Endothelial cell of umbilical vein (primary cell): ENCODE measurements at regions not wholly inside any gene's neighbourhood (a gene's known extent, or its start where the extent isn't known, plus 50 kb on each side); places are given as distances from the start of the nearest gene placed in this dataset.

Experiments
- MAX ChIP-seq: IDR thresholded peaks from 2 replicates; pipeline ENCODE4 v1.6.1; 2011; ENCODE audit not compliant: insufficient read depth, insufficient read length
- MYC ChIP-seq: IDR thresholded peaks from one replicate; pipeline ENCODE4 v1.6.1; 2011; ENCODE audit warnings: mild to moderate bottlenecking, low read depth, low read length
- POLR2AphosphoS5 ChIP-seq: IDR thresholded peaks from 2 replicates; pipeline ENCODE4 v1.6.1; 2012; ENCODE audit warnings: low read depth, mild to moderate bottlenecking, control low read depth, low read length, moderate library complexity; ENCODE audit not compliant: insufficient read depth
- TF ChIP-seq, protein P1 (sequence below), 2 donors: IDR thresholded peaks; 1 replicate in 1 of 2; 2 replicates in 1 of 2; pipeline ENCODE4 v1.5.1; 2011; ENCODE audit warnings: low read length in 2 of 2, mild to moderate bottlenecking in 2 of 2, moderate library complexity in 2 of 2, control low read depth in 1 of 2, inconsistent platforms in 1 of 2, low read depth in 1 of 2; ENCODE audit not compliant: insufficient read depth in 1 of 2; ENCODE audit errors: extremely low read depth in 1 of 2

DNA sequence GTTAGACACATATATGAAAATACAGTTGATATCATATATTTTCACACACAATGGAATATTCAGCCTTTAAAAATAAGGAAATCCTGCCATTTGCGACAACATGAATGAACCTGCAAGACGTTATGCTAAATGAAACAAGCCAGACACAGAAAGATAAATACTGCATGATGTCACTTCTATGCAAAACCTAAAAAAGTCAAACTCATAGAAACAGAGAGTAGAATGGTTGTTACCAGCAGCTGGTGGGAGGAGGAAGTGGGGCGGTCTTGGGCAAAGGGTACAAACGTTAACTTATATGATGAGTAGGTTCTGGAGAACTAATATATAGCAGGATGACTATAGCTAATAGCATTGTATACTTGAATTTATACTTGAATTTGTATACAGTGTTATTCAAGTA, 213.2 kb upstream of the NR2F2 start:
- TF ChIP-seq, protein P1, sequence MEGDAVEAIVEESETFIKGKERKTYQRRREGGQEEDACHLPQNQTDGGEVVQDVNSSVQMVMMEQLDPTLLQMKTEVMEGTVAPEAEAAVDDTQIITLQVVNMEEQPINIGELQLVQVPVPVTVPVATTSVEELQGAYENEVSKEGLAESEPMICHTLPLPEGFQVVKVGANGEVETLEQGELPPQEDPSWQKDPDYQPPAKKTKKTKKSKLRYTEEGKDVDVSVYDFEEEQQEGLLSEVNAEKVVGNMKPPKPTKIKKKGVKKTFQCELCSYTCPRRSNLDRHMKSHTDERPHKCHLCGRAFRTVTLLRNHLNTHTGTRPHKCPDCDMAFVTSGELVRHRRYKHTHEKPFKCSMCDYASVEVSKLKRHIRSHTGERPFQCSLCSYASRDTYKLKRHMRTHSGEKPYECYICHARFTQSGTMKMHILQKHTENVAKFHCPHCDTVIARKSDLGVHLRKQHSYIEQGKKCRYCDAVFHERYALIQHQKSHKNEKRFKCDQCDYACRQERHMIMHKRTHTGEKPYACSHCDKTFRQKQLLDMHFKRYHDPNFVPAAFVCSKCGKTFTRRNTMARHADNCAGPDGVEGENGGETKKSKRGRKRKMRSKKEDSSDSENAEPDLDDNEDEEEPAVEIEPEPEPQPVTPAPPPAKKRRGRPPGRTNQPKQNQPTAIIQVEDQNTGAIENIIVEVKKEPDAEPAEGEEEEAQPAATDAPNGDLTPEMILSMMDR (IDR thresholded peaks at IDR 0.05; ENCODE audit: extremely low read depth in 1 of 2, insufficient read depth in 1 of 2, low read depth in 1 of 2, low read length in 2 of 2): no peak
- TF ChIP-seq MYC: no peak
- TF ChIP-seq MAX: no peak
- TF ChIP-seq POLR2AphosphoS5: no peak
